Fibroblast of the aortic adventitia (primary cell): ENCODE measurements at regions not wholly inside any gene's neighbourhood (a gene's known extent, or its start where the extent isn't known, plus 50 kb on each side); places are given as distances from the start of the nearest gene placed in this dataset.
A peak's percentile ranks its signal among the peaks of the same experiment; 100 is the strongest.

Experiments used
- DNase-seq: peaks from one replicate; pipeline ENCODE4 v3.0.0-alpha.2; 2010; ENCODE audit warnings: low read depth
- H3K4me3 ChIP-seq: 2 replicates; pipeline ENCODE4 v1.5.1; 2011; ENCODE audit warnings: low read depth, mild to moderate bottlenecking, control low read depth, low read length, moderate library complexity
- CTCF ChIP-seq: IDR thresholded peaks from 2 replicates; pipeline ENCODE4 v1.5.1; 2011; ENCODE audit warnings: mild to moderate bottlenecking, low read length, control low read depth, inconsistent platforms; ENCODE audit not compliant: insufficient read depth

GRCh38 chr7:116614499-116615262, 57.3 kb upstream of the MET start:
- no peak for TF ChIP-seq CTCF
- DNase-seq = no peak
- H3K4me3 ChIP-seq = no peak overlapping the region

GRCh38 chr7:116616555-116617059, 55.4 kb upstream of the MET start:
- peak; percentile 88 for DNase-seq
- no peak for TF ChIP-seq CTCF
- H3K4me3 ChIP-seq = no peak overlapping the region

- no peak for DNase-seq
- no peak for TF ChIP-seq CTCF
- H3K4me3 ChIP-seq = no peak overlapping the region
Measured at GRCh38 chr7:116617878-116618277, 54.1 kb upstream of the MET start.

- no peak for DNase-seq
- TF ChIP-seq CTCF = no peak
- no peak overlapping the region for H3K4me3 ChIP-seq
Measured at GRCh38 chr7:116618338-116619128, 53.5 kb upstream of the MET start.

- TF ChIP-seq CTCF = no peak
- no peak overlapping the region for H3K4me3 ChIP-seq
- DNase-seq = no peak
Measured at GRCh38 chr7:116621649-116622048, 50.3 kb upstream of the MET start.
